AG04449 (cell line): ENCODE measurements at regions not wholly inside any gene's neighbourhood (a gene's known extent, or its start where the extent isn't known, plus 50 kb on each side); places are given as distances from the start of the nearest gene placed in this dataset.

ENCODE experiments used
- CTCF ChIA-PET: fragments of 350-600 bp; formaldehyde crosslinking; extraction: SDS; loops from one replicate; lab custom pipeline; 2021; ENCODE audit warnings: antibody characterized with exemption; lab: Yijun Ruan, JAX
- POLR2A ChIA-PET: fragments of 400-600, 350-600 bp; formaldehyde crosslinking; extraction: SDS; loops from one replicate; lab custom pipeline; 2020; ENCODE audit warnings: antibody characterized with exemption, inconsistent platforms; lab: Yijun Ruan, JAX
- DNase-seq: peaks from one replicate; pipeline ENCODE4 v3.0.0-alpha.2; 2010; ENCODE audit warnings: low read depth, low spot score
- H3K4me3 ChIP-seq: 2 replicates; pipeline ENCODE4 v1.5.1; 2011; ENCODE audit warnings: low read depth, mild to moderate bottlenecking, control low read depth, low read length
- TF ChIP-seq, protein P1 (sequence below): IDR thresholded peaks from one replicate; pipeline ENCODE4 v1.5.1; 2011; ENCODE audit warnings: mild to moderate bottlenecking, moderate library complexity, low read length, control low read depth, inconsistent platforms; ENCODE audit not compliant: insufficient read depth; ENCODE audit errors: missing control alignments

DNA sequence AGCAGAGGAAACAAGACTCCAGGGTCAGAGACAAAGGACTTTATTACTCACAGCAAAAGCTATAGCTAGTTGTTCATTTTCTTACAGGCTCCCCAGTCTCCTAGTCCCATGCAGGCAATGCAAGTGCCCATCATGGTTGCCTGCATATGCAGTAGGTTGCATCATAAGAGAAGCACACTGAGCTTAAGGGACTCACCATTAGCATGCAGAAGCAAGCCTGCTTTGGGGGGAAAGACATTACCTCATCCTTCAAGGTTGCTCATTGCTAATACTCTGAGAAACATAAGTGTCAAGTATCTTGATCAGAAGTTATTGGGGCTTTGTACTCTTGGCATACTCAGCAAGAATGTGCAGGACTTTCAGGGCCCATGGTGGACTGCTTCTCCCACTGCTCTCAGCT is 114.6 kb upstream of the CCDC68 start:
- TF ChIP-seq, protein P1, sequence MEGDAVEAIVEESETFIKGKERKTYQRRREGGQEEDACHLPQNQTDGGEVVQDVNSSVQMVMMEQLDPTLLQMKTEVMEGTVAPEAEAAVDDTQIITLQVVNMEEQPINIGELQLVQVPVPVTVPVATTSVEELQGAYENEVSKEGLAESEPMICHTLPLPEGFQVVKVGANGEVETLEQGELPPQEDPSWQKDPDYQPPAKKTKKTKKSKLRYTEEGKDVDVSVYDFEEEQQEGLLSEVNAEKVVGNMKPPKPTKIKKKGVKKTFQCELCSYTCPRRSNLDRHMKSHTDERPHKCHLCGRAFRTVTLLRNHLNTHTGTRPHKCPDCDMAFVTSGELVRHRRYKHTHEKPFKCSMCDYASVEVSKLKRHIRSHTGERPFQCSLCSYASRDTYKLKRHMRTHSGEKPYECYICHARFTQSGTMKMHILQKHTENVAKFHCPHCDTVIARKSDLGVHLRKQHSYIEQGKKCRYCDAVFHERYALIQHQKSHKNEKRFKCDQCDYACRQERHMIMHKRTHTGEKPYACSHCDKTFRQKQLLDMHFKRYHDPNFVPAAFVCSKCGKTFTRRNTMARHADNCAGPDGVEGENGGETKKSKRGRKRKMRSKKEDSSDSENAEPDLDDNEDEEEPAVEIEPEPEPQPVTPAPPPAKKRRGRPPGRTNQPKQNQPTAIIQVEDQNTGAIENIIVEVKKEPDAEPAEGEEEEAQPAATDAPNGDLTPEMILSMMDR: no peak
- no peak for DNase-seq
- CTCF ChIA-PET: no interaction called here
- no peak overlapping the region for H3K4me3 ChIP-seq
- POLR2A ChIA-PET: no interaction called here

DNA sequence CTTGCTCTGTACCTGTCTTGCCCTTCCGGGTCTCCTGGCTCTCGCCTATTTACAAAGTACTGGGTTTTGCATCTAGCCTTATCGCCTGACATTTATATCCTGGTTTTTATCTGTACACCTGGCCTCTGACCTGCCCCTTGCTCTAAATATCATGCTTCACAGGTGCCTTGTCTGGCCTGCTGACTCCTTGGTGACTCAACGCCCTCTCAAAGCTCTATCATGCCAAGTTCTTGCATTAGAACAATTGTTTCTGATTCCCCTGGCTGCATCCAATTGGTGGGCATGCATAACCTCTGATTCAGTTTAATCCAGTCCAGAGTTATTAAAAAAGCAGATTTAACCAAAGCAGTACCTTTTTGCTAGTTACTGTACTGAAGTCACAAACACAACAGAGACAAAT is 113.9 kb upstream of the CCDC68 start:
- TF ChIP-seq, protein P1: no peak
- POLR2A ChIA-PET: no interaction called here
- DNase-seq: no peak
- CTCF ChIA-PET: no interaction called here
- H3K4me3 ChIP-seq: no peak overlapping the region

GRCh38 chr18:55072698-55073097 is 113.4 kb upstream of the CCDC68 start:
- H3K4me3 ChIP-seq: no peak overlapping the region
- TF ChIP-seq, protein P1: no peak
- ChIA-PET CTCF (no interaction called here), POLR2A (no interaction called here)
- DNase-seq: no peak

DNA sequence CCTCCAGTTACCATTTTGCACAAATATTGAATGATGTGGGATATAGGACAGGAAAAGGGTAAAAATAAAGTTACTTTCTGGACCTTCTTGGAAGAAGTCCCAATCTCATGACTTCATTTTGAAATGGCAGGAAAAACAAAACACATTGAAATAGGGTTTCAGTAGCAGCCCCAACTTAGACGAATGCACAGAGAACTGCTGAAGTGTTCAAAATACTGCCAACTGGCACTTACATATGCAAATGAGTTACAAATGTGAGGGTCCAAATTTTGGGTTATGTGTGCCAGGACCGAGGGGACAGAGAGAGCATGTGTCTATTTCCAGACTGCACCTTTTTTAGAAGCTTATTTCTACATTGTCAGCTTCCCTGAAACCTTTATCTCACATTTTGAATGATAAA is 112.9 kb upstream of the CCDC68 start:
- ChIA-PET POLR2A (no interaction called here), CTCF (interaction anchor here (1.2 kb wide), 1 partner anchor 13 kb away, joined by 3 read pairs; no protein-coding TSS in a partner anchor)
- H3K4me3 ChIP-seq: no peak overlapping the region
- TF ChIP-seq, protein P1: no peak
- DNase-seq: no peak

- ChIA-PET POLR2A (no interaction called here), CTCF (no interaction called here)
- TF ChIP-seq, protein P1: no peak
- DNase-seq: no peak
- H3K4me3 ChIP-seq: no peak overlapping the region
These were observed 110.2 kb upstream of the CCDC68 start for GRCh38 chr18:55069497-55069896.

- DNase-seq: no peak
- TF ChIP-seq, protein P1: no peak
- ChIA-PET CTCF (no interaction called here), POLR2A (no interaction called here)
- no peak overlapping the region for H3K4me3 ChIP-seq
These were observed 105.5 kb upstream of the CCDC68 start for GRCh38 chr18:55064760-55065159.

- H3K4me3 ChIP-seq: no peak overlapping the region
- ChIA-PET CTCF (no interaction called here), POLR2A (no interaction called here)
- no peak for DNase-seq
- TF ChIP-seq, protein P1: no peak
These were observed 104.8 kb upstream of the CCDC68 start for GRCh38 chr18:55064073-55064472.
